ENCODE measurements at regions not wholly inside any gene's neighbourhood (a gene's known extent, or its start where the extent isn't known, plus 50 kb on each side); places are given as distances from the start of the nearest gene placed in this dataset.

DNA sequence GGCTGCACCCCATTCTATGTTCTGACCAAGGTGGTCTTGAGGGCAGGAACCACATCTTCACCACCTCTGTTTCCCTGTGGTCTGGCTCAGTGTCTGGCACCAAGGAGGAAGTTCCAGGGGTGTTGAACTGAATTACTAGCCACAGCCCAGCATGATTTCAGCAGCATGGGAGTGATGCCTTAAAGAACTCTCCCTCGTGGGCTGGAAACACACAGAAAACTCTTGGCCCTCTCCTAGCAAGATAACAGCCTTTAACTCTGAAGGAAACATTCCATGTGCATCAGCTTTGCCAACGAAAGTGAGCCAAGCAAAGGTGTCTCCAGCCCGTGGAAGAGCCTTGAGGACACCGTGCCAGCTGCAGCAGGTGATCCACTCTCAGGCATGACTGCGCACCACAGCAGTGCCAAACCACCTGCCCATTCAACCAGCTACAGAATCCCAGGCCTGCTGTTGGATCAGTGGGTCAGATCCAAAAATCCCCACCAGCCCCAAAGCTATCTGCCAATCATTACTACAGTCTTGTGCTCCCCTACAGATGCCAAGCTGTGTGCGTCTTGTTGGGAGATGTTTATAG is 124.8 kb downstream of the TTC32 start:
- no peak for DNase-seq

DNA sequence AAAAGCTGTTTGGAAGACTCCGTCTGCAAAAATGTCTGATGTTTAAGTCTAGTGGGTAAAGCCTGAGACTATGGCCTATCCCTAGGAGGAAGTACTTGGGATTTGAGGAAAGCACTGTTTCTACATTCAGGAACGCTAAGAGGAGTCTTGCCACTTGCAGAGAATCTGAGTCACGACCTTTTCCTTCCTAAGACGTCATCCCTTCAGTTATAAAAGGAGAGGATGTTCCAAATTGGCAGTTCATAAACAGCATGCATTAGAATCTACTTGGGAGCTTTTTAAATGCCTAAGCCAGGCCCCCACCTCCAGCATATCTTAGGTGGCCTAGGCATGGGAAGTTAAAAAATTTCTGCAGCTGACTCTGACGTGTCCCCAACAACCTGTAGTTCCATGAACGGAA is 125.9 kb downstream of the TTC32 start:
- no peak for DNase-seq

DNA sequence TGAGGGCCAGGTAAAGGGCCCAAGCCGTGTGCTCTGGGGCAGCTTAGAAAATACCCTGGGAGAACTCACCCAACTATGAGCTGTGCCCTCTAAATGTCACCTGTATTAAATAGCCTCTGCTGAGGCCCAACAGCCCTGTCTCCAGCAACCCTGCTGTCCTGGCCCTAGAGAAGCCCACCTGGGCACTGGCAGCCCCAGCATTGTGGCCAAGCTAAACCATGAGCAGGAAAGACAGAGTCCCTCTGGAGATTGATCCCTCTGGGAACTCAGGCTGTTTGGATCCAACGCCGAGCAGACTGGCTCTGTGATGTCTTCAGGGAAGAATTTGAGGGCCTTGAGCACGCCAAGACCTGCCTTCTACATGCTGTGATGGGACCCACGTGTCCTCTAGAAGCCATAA is 126.5 kb downstream of the TTC32 start:
- DNase-seq = no peak

DNA sequence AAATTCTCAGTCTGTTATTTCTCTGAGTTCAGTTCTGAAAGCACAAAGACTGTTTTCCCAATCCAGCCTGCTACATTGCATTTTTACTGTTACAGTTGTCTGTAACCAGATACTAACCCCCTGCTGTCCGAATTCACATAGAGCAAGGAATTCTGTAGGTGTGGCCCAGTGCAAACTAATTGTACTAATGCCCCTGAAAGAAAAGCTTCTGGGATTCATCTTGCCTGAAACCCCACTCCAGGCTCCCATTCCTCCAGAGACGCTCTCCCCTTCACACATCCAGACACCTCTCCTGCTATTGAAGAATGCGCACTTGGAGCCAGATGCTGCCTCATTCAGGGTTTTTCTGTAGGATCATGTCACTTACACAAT is 127.0 kb downstream of the TTC32 start:
- no peak for DNase-seq

DNA sequence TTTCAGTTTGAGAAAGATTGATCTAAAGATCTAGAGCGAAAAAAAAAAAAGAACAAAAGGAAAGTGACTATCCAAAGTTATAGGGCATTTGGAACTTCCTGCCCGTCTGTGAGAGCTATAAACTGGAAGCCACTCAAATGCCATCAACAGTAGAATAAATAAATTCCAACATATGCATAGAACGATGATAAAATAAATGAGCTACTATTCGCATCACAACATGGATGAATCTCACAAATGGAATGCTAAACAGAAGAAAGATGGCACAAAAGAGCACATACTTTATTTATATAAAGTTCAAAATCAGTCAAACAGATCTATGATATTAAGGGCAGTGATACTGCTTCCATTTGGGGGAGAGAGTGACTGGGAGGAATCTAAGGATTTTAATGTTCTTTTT is 128.8 kb downstream of the TTC32 start:
- no peak for DNase-seq

DNA sequence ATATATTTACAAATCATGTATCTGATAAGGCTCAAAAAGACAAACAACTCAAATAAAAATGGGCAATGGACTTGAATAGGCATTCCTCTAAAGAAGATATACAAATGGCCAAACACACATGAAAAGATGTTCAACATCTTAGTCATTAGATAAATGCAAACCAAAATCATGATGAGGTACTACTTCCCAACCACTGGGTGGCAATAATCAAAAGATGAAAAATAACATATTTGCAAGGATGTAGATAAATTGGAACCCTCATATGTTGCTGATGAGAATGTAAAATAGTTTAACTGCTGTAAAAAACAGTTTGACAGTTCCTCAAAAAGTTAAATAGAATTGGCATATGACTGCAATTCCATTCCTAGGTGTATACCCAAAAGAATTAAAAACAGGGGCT is 132.3 kb downstream of the TTC32 start:
- DNase-seq = no peak

DNA sequence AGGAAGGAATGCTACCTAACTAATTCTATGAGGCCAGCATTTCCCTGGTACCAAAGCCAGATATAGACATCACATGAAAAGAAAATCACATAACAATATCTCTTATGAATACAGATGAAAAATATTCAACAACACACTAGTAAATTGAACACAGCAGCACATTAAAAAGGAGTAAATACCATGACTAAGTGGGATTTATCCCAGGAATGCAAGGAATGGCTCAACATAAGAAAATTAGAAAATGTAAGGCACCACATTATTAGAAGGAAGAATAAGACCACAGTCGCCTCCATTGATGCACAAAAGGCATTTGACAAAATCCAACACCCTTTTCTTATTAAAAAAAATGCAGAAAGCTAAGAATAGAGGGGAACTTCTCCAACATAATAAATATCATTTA is 133.9 kb downstream of the TTC32 start:
- DNase-seq = no peak

DNA sequence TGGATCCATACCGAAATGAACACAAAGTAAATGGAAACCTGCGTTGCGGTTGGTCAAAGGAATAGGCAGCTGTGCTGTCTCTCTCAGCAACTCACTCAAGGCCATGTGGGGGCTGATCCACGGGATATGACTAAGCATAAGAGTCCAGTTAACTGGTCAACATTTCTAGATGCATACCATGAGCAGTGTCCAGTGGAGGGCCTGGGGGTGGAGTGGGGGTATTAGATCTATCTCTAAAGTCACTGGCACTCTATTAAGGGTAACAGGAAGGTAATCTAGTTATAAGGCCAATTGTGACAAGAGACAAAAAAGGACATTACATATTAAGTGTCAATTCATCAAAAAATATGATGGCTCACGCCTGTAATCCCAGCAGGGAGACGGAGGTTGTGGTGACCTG is 136.8 kb downstream of the TTC32 start:
- no peak for DNase-seq

DNA sequence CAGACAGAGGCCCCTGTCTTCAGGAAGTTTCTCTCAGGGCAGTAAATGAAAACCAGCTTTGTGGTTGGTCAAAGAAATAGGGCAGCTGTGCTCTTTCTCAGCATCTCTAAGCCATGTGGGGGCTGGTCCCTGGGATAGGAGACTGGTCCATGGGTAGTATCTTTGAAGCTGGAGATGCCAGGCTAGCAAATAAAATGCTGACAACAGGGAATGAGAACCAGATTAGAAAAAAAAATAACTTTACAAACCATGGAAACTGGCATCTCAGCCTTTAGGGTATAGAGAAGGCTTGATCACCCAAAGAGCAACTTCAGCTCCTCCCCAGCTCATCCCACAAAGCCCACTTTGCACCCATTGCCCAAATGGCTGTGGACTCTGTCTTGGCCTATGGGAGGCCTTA is 138.1 kb downstream of the TTC32 start:
- DNase-seq = no peak

DNA sequence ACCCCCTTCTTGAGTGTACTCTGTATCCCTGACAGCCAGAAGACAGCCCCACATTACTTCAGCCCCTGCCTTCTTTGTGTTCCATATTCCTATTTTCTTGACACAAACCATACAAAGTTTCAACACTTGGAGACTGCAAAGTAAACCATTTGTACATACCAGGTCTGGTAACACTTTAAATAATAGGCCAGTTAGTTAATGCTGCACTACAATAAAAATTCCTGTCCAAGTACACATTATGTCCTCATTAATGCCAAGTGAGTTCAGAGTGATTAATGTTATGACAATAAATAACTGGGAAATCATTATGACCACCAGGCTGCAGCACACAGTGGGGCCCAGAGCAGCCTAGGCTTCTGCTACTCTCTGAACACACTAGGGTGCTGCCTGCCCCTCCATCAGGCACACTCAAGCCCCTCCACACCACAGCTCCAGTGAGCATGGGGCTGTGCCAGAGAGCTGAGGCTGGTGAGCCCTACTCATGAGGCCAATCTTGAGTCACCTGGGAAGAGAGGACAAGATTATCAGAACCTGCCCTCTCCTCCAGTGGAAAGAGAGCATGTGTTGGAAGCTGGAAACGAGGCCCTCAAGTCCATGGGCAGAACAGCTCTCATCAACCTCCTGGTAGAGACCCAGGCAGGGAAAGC is 138.7 kb downstream of the TTC32 start:
- DNase-seq = no peak

DNA sequence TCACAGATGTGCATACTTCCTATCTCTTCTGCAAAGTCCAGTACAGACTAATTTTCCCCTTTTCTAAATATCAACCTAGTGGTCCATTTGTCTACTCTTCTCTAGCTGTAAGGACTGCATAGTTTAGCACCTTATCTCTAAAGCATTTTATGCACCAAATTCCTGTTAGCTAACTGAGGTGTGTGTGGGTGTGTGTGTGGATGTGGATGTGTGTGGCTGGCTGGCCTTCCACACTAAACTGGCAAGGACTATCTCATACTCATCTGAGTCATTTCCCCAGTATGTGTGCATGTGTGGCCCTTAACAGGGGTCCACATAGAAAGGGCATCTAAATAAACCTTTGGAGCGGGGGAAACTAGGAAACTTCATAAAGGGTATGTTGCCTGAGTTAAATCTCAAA is 139.6 kb downstream of the TTC32 start:
- no peak for DNase-seq

DNA sequence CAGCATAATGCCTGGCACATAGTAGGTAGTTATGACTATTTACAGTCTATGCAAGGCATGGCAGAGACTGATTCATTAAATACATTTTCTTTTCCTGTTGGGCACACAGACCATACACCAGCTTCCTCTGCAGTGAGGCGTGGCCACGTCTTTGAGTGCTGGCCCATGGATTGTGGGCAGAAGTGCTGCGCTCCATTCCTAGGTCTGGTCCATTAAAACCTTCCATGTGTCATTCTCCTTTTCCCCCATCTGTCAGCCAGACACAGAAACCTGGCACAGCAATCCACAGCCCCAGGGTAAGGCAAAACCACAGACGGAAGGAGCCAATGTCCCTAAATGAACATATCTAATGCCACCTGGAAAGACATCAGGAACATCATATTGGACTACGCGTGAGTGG is 141.9 kb downstream of the TTC32 start:
- no peak for DNase-seq

DNA sequence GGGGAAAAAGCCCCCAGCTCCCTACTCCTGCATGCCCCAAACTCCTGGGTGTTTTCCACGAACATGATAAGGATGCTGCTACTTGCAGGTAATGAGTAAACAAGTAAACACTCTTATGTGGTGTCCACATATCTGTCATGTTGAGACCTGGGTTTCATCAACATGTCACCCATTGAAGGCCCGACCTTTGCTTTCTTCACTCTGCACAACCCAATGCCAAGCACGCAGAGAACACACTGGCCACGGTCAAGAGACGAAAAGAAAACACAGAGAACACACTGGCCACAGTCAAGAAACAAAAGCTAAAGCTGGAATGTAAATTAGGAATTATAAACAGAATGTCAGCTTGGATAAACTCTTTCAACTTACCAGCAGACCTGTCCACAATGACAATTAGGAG is 143.1 kb downstream of the TTC32 start:
- no peak for DNase-seq

DNA sequence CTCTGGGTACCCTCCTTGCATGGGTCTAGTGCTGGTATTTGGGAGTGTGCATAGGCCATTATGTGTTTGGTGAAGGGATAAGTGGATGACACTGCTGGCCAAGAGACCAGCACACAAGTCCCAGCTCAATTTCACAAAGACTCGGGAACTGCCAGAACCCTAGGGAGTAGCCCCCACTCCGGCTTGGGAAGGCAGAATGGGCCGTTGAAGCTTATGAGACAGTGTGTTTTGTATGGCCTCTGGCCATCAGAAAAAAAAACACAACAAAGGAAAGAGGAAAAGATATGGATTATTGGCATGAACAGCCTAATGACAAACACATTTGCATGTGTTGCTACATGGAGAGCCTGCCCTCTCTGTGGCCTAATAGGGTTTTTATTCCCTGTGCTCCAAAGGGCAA is 144.2 kb downstream of the TTC32 start:
- no peak for DNase-seq

DNA sequence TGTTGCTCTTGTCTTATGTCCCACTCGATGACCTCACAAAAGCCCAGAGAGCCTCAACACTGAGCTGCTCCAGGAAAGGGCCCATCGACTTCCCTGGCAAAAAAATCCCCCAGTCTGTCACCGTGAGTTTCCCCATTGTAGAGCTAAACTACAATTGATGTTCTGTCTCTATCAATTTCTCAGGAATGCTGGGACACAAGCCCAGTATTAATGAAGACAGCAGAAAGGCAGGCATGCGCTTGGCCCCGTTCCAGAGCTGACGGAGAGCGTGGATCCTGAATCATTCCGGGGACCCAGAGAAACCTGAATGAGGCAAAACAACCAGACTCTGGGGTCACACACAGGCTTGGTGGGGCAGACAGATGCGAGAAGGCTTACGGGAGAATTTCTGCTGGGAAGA is 146.9 kb downstream of the TTC32 start:
- DNase-seq = no peak

DNA sequence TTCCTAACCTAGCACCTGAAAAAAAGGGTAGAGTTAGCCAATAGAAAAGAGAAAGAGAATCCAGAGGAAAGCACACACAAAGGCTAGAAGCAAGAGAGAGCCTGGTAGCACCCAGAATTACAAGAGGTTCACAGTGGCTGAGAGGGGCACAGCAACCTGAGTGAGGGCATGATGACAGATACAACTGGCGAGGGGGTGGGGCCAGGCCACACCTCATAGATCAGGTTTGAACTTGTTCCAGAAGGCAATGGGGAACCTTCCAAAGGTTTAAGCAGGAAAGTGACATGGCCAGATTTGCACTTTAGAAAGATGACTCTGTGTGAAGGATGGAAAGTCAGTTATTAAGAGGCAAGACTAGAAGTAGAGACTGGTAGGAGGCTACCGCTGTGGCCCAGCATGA is 148.0 kb downstream of the TTC32 start:
- DNase-seq = no peak

DNA sequence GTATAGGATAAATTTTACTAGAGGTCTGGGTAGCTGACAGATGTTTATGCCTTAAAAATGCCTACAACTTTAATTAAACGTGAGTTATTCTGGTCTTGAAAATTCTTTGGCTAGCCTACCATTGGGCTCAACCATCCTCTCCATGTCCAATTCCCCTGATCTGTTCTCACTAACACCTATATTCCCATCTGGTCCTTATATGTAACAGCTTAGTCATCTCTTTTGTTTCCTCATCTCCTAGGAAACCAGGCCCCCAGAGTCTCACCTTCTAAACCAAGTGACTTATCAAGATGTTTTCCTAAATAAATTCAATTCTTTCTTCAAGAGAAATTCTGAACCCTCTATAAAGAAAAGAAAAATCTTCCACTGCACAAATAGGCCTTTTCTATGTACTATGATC is 148.5 kb downstream of the TTC32 start:
- no peak for DNase-seq

DNA sequence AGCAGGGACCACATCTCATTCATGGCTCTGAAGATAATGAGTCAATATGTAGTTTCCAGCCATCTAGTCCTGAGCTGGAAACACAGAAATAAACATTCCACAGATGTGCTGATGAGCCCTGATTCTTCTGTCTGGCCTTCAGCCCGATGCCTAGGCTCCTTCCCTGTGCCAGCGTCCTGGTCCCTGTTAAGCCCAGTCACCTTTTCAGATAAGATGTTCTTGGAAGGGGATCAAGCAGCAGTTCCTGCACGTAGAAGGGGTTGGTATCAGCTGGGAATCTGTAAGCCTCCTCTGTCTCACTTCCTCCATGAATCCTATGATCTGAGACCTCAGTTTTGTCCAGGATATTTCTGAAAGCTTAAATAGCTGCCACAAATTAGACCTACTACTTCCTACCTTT is 149.3 kb downstream of the TTC32 start:
- no peak for DNase-seq

DNA sequence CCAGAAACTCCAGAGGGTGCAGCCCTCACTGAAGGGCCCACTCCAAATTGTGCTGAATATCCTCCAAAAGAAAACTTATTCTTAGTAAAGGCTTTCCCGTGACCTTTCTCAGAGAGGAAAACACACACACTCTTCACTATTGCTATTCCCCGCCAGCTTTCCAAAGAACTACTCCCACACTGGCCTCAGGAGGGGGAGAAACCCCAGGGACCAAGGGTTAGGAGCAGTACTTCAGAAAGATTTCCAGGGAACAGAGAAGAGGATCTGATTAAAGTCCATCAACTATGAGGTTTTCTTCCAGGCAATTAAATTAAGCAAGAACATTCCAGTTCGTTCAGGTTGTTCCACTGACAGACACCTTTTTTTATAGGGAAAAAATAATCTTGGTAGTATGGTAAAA is 150.2 kb downstream of the TTC32 start:
- DNase-seq = no peak

DNA sequence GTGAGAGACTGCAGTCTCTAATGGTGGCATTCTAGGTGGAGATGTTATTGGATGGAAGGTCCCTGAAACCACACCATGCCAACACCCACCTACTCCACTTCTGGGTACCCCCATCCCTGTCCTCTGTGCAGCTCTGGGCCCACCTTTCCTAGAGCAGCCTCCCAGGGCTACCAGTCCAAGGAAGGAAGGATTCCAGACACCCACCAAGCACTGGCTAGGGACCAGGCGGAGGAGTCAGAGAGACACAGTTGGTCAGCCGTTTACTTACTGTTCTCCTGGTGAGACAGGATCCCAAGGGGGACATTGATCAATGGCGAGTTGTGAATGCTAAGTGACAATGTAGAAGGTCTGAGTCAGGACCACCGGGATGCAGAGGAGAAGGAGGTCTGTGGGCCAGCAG is 151.6 kb downstream of the TTC32 start:
- no peak for DNase-seq

DNA sequence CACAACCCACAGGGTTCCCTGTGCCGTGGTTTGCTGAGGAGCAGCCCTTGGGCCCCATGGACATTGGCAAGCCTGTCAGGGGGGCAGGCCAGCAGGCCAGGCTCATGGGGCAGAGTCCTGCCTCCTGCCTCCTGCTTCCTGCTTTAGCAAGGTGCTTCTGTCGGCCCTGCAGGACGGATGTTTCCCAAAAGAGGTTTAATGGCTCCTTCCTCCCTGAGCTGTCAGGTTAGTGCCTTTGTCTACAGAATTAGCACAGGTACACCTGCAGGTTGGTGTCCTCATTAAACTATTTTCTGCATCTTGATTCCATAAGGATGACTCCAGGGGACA is 152.3 kb downstream of the TTC32 start:
- no peak for DNase-seq

DNA sequence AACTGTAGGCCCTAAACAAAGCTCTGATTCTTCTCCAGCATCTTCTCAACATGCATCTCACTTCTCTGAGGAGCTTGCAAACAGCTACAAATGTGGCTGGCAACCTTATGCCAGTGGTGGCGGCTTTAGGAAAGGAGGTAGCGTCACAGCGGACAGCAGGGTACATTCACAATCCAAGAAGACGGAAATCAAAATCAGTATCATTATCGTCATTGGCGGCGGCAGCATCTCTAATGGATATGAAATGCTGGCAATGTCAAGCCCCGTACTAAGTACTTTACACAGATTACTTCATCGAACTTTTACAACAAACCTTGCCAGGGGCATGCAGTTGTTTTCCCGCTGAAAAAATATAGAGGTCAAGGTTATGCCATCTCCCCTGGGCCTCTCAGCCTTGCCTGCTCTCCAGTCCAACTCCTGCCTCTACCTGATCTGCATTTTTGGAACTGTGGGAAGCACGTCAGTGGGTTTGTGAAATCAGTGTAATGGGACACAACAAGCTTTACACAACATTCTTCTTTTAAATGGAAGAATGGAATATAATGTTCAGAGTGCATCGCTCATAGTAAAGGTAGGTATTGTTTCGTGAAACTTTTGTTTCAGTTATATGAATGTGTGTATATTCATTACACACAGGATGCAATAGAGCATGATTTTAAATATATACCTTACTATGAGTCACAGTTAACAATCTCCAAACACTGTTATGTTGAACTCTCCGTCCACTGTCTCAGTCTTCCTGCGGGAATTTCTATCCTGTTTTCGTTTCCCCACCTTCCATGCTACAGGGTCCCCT is 152.9 kb downstream of the TTC32 start:
- DNase-seq = no peak

DNA sequence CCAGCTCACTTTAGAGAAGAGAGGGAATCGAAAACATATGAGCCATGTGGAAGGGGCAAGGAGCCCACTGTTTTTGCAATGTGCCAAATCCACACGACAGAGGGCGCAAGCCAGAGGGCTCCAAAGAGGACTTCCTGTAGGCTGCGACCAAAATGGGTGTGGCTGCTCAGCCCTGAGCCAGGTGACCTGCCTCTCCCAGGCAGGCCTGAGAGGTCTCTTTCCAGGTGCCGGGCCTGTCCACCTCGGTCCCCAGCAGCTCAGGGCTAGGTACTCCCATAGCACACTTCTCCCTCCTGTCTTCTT is 153.8 kb downstream of the TTC32 start:
- no peak for DNase-seq

DNA sequence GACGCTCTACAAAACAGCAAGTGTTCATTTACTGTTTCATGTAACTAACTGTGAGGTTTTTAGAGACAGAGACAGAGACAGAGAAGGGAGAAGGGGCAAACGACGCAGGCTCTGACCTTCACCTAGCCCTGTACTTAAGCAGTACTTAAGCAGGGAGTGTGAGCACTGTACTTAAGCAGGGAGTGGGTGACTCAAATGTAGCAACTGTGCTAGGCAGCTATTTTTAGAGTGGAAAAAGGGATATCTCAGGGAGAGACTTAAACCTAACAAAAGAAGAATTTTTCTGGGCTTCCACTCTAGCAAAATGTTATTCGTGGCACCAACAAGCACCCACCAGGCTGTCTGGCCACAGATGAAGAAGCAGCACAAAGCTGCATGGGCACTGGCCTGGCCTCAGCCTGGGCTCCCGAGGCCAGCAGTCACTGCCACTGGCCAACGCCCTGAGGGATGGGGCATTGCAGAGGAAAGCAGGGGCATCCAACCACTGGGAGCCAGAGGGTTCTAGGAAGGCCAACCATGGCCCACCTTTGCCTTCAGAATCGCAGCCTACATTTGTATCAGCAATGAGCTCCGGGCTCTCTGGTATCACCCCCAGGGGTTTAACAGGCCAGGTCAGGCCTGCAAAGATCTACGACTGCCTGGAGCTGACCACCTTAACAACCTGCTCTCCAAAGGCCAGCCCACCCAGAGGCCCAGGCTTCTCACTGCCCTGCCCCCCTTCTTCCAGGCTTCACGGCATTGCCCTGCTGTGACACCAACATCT is 154.3 kb downstream of the TTC32 start:
- no peak for DNase-seq
